HEK293 (cell line): ENCODE measurements at regions not wholly inside any gene's neighbourhood (a gene's known extent, or its start where the extent isn't known, plus 50 kb on each side); places are given as distances from the start of the nearest gene placed in this dataset.

Experiments used
- KLF7 ChIP-seq: fragments of 450-650 bp; formaldehyde crosslinking; IDR thresholded peaks from 2 replicates; pipeline ENCODE4 v1.5.1; 2016; ENCODE audit warnings: missing biosample characterization, missing genetic modification characterization, borderline replicate concordance
- ZBTB21 ChIP-seq: fragments of 450-650 bp; formaldehyde crosslinking; IDR thresholded peaks from 2 replicates; pipeline ENCODE4 v1.5.1; 2017; ENCODE audit warnings: missing biosample characterization, missing genetic modification characterization
- ZNF138 ChIP-seq: fragments of 450-650 bp; formaldehyde crosslinking; IDR thresholded peaks from 2 replicates; pipeline ENCODE4 v1.5.1; 2016; ENCODE audit warnings: missing biosample characterization, missing genetic modification characterization, borderline replicate concordance
- ZNF174 ChIP-seq: fragments of 450-650 bp; formaldehyde crosslinking; IDR thresholded peaks from 2 replicates; pipeline ENCODE4 v1.5.0; 2017; ENCODE audit warnings: missing biosample characterization, mild to moderate bottlenecking, missing genetic modification characterization
- ZNF530 ChIP-seq: fragments of 450-650 bp; formaldehyde crosslinking; IDR thresholded peaks from 2 replicates; pipeline ENCODE4 v1.5.1; 2016; ENCODE audit warnings: low read depth, missing biosample characterization, missing genetic modification characterization
- ZNF768 ChIP-seq: fragments of 450-650 bp; formaldehyde crosslinking; IDR thresholded peaks from 2 replicates; pipeline ENCODE4 v1.5.1; 2018; ENCODE audit warnings: missing biosample characterization, mild to moderate bottlenecking, missing genetic modification characterization
- ZNF830 ChIP-seq: fragments of 450-650 bp; IDR thresholded peaks from 2 replicates; pipeline ENCODE4 v1.5.0; 2018; ENCODE audit warnings: missing biosample characterization, missing genetic modification characterization, low read depth, mild to moderate bottlenecking, moderate library complexity
- TF ChIP-seq, protein P1 (sequence below): fragments of 450-650 bp; formaldehyde crosslinking; IDR thresholded peaks from 2 replicates; pipeline ENCODE4 v1.5.1; 2016; ENCODE audit warnings: missing biosample characterization, missing genetic modification characterization
- TF ChIP-seq, protein P2 (sequence below): fragments of 450-650 bp; formaldehyde crosslinking; conservative IDR thresholded peaks from 2 replicates; pipeline ENCODE4 v1.5.1; 2016; ENCODE audit warnings: low read depth, missing biosample characterization, missing genetic modification characterization
- TF ChIP-seq, protein P3 (sequence below): fragments of 450-650 bp; formaldehyde crosslinking; IDR thresholded peaks from 2 replicates; pipeline ENCODE4 v1.5.1; 2016; ENCODE audit warnings: missing biosample characterization, missing genetic modification characterization, borderline replicate concordance
- TF ChIP-seq, protein P4 (sequence below): fragments of 450-650 bp; formaldehyde crosslinking; IDR thresholded peaks from 2 replicates; pipeline ENCODE4 v1.5.1; 2016; ENCODE audit warnings: missing biosample characterization, missing genetic modification characterization, low read depth

DNA sequence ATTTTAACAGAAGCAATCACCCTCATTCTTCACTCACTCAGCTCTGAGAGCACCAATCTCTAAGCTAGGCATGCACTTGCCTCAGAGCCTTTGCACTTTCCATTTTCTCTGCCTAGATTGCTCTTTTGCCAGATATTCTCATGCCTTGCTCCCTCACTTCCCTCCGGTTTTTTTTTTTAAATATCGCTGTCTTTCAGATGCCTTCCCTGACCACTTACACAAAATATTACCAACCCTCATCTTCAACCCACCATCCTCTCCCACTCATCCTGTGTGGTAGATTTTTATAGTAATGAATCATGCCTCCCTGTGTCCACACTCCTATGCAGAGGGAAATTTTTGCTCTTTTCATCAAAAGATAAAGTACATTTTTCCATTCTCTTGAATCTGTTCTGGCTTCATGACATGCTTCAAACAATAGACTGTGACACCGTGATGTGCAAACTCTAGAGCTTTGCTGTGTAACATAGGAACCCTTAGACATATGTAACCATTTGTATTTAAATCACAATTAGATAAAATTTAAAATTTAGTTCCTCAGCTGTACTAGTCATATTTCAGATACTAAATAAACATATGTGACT lies 437.1 kb downstream of the UTRN start:
- TF ChIP-seq, protein P1, sequence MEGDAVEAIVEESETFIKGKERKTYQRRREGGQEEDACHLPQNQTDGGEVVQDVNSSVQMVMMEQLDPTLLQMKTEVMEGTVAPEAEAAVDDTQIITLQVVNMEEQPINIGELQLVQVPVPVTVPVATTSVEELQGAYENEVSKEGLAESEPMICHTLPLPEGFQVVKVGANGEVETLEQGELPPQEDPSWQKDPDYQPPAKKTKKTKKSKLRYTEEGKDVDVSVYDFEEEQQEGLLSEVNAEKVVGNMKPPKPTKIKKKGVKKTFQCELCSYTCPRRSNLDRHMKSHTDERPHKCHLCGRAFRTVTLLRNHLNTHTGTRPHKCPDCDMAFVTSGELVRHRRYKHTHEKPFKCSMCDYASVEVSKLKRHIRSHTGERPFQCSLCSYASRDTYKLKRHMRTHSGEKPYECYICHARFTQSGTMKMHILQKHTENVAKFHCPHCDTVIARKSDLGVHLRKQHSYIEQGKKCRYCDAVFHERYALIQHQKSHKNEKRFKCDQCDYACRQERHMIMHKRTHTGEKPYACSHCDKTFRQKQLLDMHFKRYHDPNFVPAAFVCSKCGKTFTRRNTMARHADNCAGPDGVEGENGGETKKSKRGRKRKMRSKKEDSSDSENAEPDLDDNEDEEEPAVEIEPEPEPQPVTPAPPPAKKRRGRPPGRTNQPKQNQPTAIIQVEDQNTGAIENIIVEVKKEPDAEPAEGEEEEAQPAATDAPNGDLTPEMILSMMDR, result no peak
- TF ChIP-seq, protein P2, sequence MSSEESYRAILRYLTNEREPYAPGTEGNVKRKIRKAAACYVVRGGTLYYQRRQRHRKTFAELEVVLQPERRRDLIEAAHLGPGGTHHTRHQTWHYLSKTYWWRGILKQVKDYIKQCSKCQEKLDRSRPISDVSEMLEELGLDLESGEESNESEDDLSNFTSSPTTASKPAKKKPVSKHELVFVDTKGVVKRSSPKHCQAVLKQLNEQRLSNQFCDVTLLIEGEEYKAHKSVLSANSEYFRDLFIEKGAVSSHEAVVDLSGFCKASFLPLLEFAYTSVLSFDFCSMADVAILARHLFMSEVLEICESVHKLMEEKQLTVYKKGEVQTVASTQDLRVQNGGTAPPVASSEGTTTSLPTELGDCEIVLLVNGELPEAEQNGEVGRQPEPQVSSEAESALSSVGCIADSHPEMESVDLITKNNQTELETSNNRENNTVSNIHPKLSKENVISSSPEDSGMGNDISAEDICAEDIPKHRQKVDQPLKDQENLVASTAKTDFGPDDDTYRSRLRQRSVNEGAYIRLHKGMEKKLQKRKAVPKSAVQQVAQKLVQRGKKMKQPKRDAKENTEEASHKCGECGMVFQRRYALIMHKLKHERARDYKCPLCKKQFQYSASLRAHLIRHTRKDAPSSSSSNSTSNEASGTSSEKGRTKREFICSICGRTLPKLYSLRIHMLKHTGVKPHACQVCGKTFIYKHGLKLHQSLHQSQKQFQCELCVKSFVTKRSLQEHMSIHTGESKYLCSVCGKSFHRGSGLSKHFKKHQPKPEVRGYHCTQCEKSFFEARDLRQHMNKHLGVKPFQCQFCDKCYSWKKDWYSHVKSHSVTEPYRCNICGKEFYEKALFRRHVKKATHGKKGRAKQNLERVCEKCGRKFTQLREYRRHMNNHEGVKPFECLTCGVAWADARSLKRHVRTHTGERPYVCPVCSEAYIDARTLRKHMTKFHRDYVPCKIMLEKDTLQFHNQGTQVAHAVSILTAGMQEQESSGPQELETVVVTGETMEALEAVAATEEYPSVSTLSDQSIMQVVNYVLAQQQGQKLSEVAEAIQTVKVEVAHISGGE (tag by site-specific recombination), result no peak
- TF ChIP-seq ZBTB21 (tag by site-specific recombination) (no peak), ZNF768 (tag by site-specific recombination) (no peak), ZNF830 (tag by site-specific recombination) (no peak), ZNF138 (tag by site-specific recombination) (no peak), ZNF174 (tag by site-specific recombination) (no peak), ZNF530 (no peak), KLF7 (tag by site-specific recombination) (no peak)
- TF ChIP-seq, protein P3, sequence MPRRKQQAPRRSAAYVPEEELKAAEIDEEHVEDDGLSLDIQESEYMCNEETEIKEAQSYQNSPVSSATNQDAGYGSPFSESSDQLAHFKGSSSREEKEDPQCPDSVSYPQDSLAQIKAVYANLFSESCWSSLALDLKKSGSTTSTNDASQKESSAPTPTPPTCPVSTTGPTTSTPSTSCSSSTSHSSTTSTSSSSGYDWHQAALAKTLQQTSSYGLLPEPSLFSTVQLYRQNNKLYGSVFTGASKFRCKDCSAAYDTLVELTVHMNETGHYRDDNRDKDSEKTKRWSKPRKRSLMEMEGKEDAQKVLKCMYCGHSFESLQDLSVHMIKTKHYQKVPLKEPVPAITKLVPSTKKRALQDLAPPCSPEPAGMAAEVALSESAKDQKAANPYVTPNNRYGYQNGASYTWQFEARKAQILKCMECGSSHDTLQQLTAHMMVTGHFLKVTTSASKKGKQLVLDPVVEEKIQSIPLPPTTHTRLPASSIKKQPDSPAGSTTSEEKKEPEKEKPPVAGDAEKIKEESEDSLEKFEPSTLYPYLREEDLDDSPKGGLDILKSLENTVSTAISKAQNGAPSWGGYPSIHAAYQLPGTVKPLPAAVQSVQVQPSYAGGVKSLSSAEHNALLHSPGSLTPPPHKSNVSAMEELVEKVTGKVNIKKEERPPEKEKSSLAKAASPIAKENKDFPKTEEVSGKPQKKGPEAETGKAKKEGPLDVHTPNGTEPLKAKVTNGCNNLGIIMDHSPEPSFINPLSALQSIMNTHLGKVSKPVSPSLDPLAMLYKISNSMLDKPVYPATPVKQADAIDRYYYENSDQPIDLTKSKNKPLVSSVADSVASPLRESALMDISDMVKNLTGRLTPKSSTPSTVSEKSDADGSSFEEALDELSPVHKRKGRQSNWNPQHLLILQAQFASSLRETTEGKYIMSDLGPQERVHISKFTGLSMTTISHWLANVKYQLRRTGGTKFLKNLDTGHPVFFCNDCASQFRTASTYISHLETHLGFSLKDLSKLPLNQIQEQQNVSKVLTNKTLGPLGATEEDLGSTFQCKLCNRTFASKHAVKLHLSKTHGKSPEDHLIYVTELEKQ, result no peak
- TF ChIP-seq, protein P4, sequence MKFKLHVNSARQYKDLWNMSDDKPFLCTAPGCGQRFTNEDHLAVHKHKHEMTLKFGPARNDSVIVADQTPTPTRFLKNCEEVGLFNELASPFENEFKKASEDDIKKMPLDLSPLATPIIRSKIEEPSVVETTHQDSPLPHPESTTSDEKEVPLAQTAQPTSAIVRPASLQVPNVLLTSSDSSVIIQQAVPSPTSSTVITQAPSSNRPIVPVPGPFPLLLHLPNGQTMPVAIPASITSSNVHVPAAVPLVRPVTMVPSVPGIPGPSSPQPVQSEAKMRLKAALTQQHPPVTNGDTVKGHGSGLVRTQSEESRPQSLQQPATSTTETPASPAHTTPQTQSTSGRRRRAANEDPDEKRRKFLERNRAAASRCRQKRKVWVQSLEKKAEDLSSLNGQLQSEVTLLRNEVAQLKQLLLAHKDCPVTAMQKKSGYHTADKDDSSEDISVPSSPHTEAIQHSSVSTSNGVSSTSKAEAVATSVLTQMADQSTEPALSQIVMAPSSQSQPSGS (tag by site-specific recombination), result no peak
